Mesendoderm (in vitro differentiated cells): ENCODE measurements at regions not wholly inside any gene's neighbourhood (a gene's known extent, or its start where the extent isn't known, plus 50 kb on each side); places are given as distances from the start of the nearest gene placed in this dataset.
"Not testable (repeated sequence)": the region's sequence is repeated elsewhere in the genome, so short reads cannot be mapped to it uniquely, and the experiment has no call there.

Experiments
- DNase-seq: peaks from one replicate; pipeline ENCODE4 v3.0.0; 2013
- H2AK5ac ChIP-seq: 2 replicates; pipeline ENCODE4 v1.6.1; 2013; ENCODE audit warnings: low read length, inconsistent platforms
- H2BK120ac ChIP-seq: 2 replicates; pipeline ENCODE4 v1.6.1; 2013; ENCODE audit warnings: low read depth, mild to moderate bottlenecking, low read length, moderate library complexity, mixed read lengths
- H2BK15ac ChIP-seq: replicated peaks from 2 replicates; pipeline ENCODE4 v1.6.1; 2013; ENCODE audit warnings: low read depth, mild to moderate bottlenecking, moderate library complexity
- H2BK5ac ChIP-seq: 2 replicates; pipeline ENCODE4 v1.6.1; 2013; ENCODE audit warnings: low read length, inconsistent platforms
- H3K18ac ChIP-seq: 2 replicates; pipeline ENCODE4 v1.6.1; 2013; ENCODE audit warnings: mild to moderate bottlenecking, low read length, mixed read lengths
- H3K23ac ChIP-seq: one replicate; pipeline ENCODE4 v1.6.1; 2013; ENCODE audit warnings: low read length
- H3K27ac ChIP-seq: 2 replicates; pipeline ENCODE4 v1.5.1; 2013; ENCODE audit warnings: low read depth, mild to moderate bottlenecking, inconsistent platforms, low read length, moderate library complexity
- H3K27me3 ChIP-seq: 2 replicates; pipeline ENCODE4 v1.6.1; 2013; ENCODE audit warnings: low read length, control low read depth, mild to moderate bottlenecking, inconsistent platforms; ENCODE audit not compliant: insufficient read depth, poor library complexity
- H3K36me3 ChIP-seq: 2 replicates; pipeline ENCODE4 v1.6.1; 2013; ENCODE audit warnings: low read length, inconsistent platforms; ENCODE audit not compliant: control insufficient read depth, insufficient read depth
- H3K4ac ChIP-seq: one replicate; pipeline ENCODE4 v1.6.1; 2013; ENCODE audit warnings: low read depth, mild to moderate bottlenecking, low read length, moderate library complexity
- H3K4me1 ChIP-seq: 2 replicates; pipeline ENCODE4 v1.6.1; 2013; ENCODE audit warnings: low read depth, low read length, inconsistent platforms; ENCODE audit not compliant: control insufficient read depth
- H3K4me2 ChIP-seq: 2 replicates; pipeline ENCODE4 v1.6.1; 2013; ENCODE audit warnings: low read length
- H3K4me3 ChIP-seq: 2 replicates; pipeline ENCODE4 v1.5.1; 2013; ENCODE audit warnings: mild to moderate bottlenecking, low read length
- H3K56ac ChIP-seq: one replicate; pipeline ENCODE4 v1.6.1; 2013; ENCODE audit warnings: low read length
- H3K79me1 ChIP-seq: 2 replicates; pipeline ENCODE4 v1.6.1; 2013; ENCODE audit warnings: low read length, inconsistent platforms
- H3K79me2 ChIP-seq: 2 replicates; pipeline ENCODE4 v1.6.1; 2013; ENCODE audit warnings: mild to moderate bottlenecking, low read length; ENCODE audit not compliant: control insufficient read depth, insufficient read depth
- H3K9ac ChIP-seq: 2 replicates; pipeline ENCODE4 v1.6.1; 2013; ENCODE audit warnings: low read length, inconsistent platforms
- H4K5ac ChIP-seq: one replicate; pipeline ENCODE4 v1.6.1; 2013; ENCODE audit warnings: low read length
- H4K8ac ChIP-seq: one replicate; pipeline ENCODE4 v1.6.1; 2013; ENCODE audit warnings: low read depth, mild to moderate bottlenecking, control low read depth, low read length, moderate library complexity
- WGBS: extraction: QIAGEN DNeasy Blood & Tissue Kit; methylation state at CpG from one replicate; pipeline ENCODE4 v1.1.7; 2013; ENCODE audit warnings: low lambda C conversion rate, missing lambda C conversion rate; ENCODE audit not compliant: insufficient coverage; ENCODE audit errors: extremely low coverage; 5-methylcytosine and 5-hydroxymethylcytosine counted together

DNA sequence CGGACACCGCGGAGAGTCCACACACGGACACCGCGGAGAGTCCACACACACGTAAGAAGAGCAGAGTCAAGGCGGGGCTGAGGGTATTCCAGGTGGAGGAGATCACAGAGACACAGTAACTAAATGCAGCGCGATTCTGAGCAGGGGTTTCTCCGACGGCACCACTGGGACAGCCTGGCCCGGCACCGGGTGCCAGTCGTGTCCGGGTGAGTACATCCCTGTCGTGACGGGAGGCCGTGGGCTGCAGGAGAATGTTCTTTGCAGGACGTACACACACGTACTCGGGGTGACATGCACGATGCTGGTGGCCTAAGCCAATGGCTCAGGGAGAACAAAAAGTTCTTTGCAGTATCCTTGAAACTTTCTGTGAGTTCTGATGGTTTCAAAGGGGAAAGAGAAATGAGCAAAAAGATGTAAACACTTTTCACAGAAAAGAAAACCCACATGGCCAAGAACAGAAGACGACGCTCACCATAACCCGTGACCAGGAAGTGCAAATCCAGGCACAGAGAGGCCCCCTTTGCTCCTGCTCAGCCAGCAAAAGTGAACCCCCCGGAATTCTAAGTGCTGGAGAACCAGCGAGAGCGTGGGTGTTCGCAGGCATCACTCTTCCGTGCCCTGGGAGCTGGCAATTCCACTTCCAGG lies 53.7 kb upstream of the METRNL start:
- no peaks in the 10 kb centered on the region for H3K4me1 ChIP-seq
- H3K27ac ChIP-seq = no peak overlapping the region
- H3K4me3 ChIP-seq = no peak overlapping the region
- WGBS = no CpG with 5 or more reads among the region's 31 CpGs
- H3K79me2 ChIP-seq = no peaks in the 10 kb centered on the region
- no peak overlapping the region for H2BK15ac ChIP-seq
- no peaks in the 10 kb centered on the region for H3K27me3 ChIP-seq
- H4K5ac ChIP-seq = no peak overlapping the region
- H3K4ac ChIP-seq = no peak overlapping the region
- no peak overlapping the region for H3K23ac ChIP-seq
- no peak overlapping the region for H3K56ac ChIP-seq
- H2BK5ac ChIP-seq = no peak overlapping the region
- no peak overlapping the region for H2BK120ac ChIP-seq
- no peaks in the 10 kb centered on the region for H3K79me1 ChIP-seq
- no peak overlapping the region for H3K4me2 ChIP-seq
- no peak overlapping the region for H2AK5ac ChIP-seq
- H4K8ac ChIP-seq = no peak overlapping the region
- H3K9ac ChIP-seq = no peak overlapping the region
- H3K36me3 ChIP-seq = no peaks in the 10 kb centered on the region
- DNase-seq = no peak
- H3K18ac ChIP-seq = no peak overlapping the region

DNA sequence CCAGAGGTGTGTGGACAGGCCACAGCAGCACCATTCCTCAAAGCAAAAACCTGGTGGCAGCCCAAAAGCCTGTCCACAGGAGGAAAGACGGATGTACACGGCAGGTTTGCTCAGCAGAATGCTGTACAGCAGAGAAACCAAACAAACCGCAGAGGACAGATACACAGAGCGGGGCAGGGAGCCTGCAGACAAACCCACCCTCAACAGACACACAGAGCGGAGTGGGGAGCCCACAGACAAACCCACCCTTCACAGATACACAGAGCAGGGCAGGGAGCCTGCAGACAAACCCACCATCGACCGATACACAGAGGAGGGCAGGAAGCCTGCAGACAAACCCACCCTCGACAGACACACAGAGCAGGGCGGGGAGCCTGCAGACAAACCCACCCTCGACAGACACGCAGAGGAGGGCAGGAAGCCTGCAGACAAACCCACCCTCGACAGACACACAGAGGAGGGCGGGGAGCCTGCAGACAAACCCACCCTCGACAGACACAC lies 53.0 kb upstream of the METRNL start:
- Histone ChIP-seq H3K4ac (no peak overlapping the region), H4K5ac (no peak overlapping the region), H2BK5ac (no peak overlapping the region), H3K79me2 (no peaks in the 10 kb centered on the region), H2AK5ac (no peak overlapping the region), H3K4me3 (no peak overlapping the region), H3K18ac (no peak overlapping the region), H2BK15ac (no peak overlapping the region), H3K27ac (no peak overlapping the region), H3K9ac (no peak overlapping the region), H3K79me1 (no peaks in the 10 kb centered on the region), H3K27me3 (no peaks in the 10 kb centered on the region), H4K8ac (no peak overlapping the region), H3K4me2 (no peak overlapping the region), H2BK120ac (no peak overlapping the region), H3K36me3 (no peaks in the 10 kb centered on the region), H3K23ac (no peak overlapping the region), H3K4me1 (no peaks in the 10 kb centered on the region), H3K56ac (no peak overlapping the region)
- no CpG with 5 or more reads among the region's 14 CpGs for WGBS
- no peak for DNase-seq

DNA sequence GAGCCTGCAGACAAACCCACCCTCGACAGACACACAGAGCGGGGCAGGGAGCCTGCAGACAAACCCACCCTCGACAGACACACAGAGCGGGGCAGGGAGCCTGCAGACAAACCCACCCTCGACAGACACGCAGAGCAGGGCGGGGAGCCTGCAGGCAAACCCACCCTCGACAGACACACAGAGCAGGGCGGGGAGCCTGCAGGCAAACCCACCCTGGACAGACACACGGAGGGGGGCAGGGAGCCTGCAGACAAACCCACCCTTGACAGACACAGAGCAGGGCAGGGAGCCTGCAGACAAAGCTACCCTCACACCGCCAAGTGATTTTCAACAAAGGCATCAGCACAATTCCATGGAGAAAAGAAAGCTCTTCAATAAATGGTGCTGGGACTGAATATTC lies 52.5 kb upstream of the METRNL start:
- not testable (repeated sequence) for H3K4me2 ChIP-seq, H3K36me3 ChIP-seq, H3K27ac ChIP-seq, H3K27me3 ChIP-seq, H3K9ac ChIP-seq, H2BK120ac ChIP-seq, H3K4me3 ChIP-seq, H2BK5ac ChIP-seq, H3K4ac ChIP-seq, H3K79me1 ChIP-seq, H3K79me2 ChIP-seq, H4K5ac ChIP-seq, DNase-seq, H2AK5ac ChIP-seq, H4K8ac ChIP-seq, H3K4me1 ChIP-seq, H3K23ac ChIP-seq, H2BK15ac ChIP-seq, H3K18ac ChIP-seq
- H3K56ac ChIP-seq = peak overlapping the region; percentile 42
- WGBS = no CpG with 5 or more reads among the region's 11 CpGs

DNA sequence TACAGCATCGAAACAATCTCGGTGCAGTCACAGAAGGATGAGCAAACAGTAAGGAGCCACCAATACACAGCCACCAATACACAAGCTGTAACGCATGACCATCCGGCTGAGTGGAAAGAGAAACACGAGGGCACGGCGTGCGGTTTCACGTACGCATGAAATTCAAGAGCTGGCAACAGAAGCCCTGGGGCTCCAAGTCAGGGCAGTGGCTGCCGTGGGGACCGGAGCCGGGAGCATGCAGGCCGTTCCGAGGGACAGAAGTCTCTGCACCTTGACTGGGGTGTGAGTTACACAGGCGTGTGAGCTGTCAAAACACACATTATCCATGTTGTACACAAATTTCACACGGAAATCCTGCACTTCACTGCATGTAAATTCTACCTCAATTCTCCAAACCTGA lies 50.6 kb upstream of the METRNL start:
- no peak for DNase-seq
- H2BK15ac ChIP-seq = no peak overlapping the region
- no peak overlapping the region for H3K27ac ChIP-seq
- H3K4ac ChIP-seq = no peak overlapping the region
- no peak overlapping the region for H3K56ac ChIP-seq
- no peaks in the 10 kb centered on the region for H3K4me1 ChIP-seq
- no peak overlapping the region for H3K9ac ChIP-seq
- no peak overlapping the region for H3K4me3 ChIP-seq
- H3K4me2 ChIP-seq = no peak overlapping the region
- no peaks in the 10 kb centered on the region for H3K79me2 ChIP-seq
- H4K5ac ChIP-seq = no peak overlapping the region
- no peak overlapping the region for H4K8ac ChIP-seq
- H3K36me3 ChIP-seq = no peaks in the 10 kb centered on the region
- H3K79me1 ChIP-seq = no peaks in the 10 kb centered on the region
- H3K23ac ChIP-seq = no peak overlapping the region
- H2AK5ac ChIP-seq = no peak overlapping the region
- H3K18ac ChIP-seq = no peak overlapping the region
- no CpG with 5 or more reads among the region's 17 CpGs for WGBS
- no peak overlapping the region for H2BK5ac ChIP-seq
- no peak overlapping the region for H2BK120ac ChIP-seq
- H3K27me3 ChIP-seq = no peaks in the 10 kb centered on the region

DNA sequence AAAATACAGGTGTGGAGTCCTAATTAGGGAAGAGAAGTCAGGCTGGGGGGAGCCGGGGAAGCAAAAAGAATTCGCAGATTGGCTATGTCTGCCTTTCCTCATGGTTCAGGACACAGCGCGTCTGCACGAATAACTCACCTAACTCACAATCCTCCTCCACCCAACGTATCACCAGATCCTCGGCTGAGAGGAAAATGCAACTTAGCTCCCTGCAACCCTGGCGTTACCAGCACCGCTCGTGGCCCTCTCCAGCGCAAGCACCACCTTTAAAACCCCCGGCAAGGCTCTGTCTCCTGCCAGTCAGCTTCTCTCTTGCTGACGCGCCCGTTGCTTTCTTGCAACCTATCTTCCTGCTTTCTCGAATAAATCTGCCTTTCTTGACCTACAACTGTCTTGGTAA lies 49.8 kb upstream of the METRNL start:
- Histone ChIP-seq H3K9ac (no peak overlapping the region), H3K27ac (no peak overlapping the region), H3K79me1 (no peaks in the 10 kb centered on the region), H2BK15ac (no peak overlapping the region), H4K5ac (no peak overlapping the region), H3K4me3 (no peak overlapping the region), H3K4me2 (no peak overlapping the region), H2BK5ac (no peak overlapping the region), H3K23ac (no peak overlapping the region), H3K4ac (no peak overlapping the region), H3K56ac (no peak overlapping the region), H2BK120ac (no peak overlapping the region), H4K8ac (no peak overlapping the region), H3K18ac (no peak overlapping the region), H3K79me2 (no peaks in the 10 kb centered on the region), H3K4me1 (no peaks in the 10 kb centered on the region), H3K36me3 (no peaks in the 10 kb centered on the region), H2AK5ac (no peak overlapping the region), H3K27me3 (no peaks in the 10 kb centered on the region)
- no peak for DNase-seq
- no CpG with 5 or more reads among the region's 16 CpGs for WGBS
